NAMALWA (cell line): ENCODE measurements at regions not wholly inside any gene's neighbourhood (a gene's known extent, or its start where the extent isn't known, plus 50 kb on each side); places are given as distances from the start of the nearest gene placed in this dataset.
A peak's percentile ranks its signal among the peaks of the same experiment; 100 is the strongest.
"Not testable (repeated sequence)": the region's sequence is repeated elsewhere in the genome, so short reads cannot be mapped to it uniquely, and the experiment has no call there.

Experiments
- DNase-seq: peaks from one replicate; pipeline ENCODE4 v3.0.0-alpha.2; 2015; ENCODE audit warnings: low spot score

DNA sequence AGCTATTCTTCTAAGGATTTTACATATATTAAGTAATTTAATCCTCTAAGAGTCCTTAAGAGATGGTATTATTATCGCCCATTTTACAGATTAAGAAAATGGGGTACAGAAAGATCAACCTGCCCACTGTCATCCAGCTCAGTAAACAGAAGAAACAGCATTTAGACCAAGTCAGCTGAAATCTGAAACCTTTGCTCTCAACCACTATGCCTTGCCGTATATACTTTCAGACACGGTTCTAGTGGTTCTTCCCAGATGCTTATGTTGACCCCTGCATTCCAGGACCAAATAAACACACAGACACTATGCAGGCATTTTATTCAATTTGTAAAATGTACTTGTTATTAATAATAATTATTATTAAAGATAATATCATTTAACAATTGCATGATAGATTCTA, 854.8 kb downstream of the KCNJ2 start:
- DNase-seq = no peak

DNA sequence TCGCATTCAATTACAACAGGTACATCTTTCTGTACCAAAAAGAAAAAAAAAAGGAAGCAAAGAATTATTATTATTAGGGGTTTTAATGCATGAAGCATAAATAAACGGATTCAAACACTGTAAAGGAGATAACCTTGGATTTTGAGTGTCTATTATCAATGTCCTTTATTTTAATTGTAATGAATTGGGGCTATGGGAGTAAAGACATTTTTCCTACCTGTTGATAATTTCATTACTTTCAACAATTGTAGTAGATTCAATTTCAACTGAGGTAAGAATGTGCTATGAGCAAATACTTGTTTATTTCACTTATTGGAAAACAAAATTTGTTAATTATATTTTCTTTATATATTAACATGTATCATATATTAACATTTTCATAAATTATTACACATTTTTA, 855.6 kb downstream of the KCNJ2 start:
- no peak for DNase-seq

DNA sequence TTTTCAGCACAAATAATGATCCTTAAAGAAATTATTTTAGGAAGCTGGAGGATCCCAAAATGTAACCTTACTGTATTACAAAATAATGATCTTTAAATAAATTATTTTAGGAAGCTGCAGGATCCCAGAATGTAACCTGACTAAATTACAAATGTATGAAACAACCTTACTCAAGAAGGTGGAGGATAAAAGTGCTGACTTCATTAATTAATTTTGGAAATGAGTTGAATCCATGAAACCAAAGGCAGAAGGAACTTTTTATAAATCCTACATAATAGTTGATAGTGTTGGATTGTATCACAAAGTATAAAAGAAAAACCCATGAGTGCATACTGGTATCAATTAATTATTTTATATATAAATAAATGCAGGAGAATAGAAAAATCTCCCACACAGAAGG, 859.9 kb downstream of the KCNJ2 start:
- DNase-seq = no peak

DNA sequence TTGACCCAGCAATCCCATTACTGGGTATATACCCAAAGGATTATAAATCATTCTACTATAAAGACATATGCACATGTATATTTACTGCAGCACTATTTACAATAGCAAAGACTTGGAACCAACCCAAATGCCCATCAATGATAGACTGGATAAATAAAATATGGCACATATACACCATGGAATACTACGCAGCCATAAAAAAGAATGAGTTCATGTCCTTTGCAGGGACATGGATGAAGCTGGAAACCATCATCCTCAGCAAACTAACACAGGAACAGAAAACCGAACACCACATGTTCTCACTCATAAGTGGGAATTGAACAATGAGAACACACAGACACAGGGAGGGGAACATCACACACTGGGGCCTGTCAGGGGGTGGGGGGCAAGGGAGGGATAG, 862.0 kb downstream of the KCNJ2 start:
- not testable (repeated sequence) for DNase-seq

DNA sequence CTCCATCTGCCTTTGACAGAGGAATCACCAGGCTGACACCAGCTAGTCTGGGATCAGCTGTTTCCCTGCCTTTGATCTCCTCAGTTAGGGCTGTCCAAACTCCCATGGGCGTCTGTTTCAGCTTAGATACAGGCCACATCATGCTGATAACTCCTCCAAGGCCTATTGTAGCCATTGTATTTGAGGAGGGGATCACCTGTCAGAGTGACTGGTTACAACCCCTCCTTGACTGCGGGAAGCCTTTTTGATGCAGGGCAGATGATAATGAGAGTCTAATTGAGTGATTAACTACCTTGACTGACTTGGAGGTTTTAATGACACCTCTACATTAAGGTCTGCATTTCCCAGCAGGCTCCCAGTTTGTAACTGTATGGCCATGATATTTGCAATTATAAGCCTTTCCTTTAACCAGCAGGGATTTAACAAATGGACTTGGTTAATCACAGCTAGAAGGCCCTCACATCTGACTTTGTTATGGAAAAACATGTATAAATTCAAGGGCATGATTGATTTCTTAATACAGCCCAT, 863.5 kb downstream of the KCNJ2 start:
- DNase-seq = no peak

DNA sequence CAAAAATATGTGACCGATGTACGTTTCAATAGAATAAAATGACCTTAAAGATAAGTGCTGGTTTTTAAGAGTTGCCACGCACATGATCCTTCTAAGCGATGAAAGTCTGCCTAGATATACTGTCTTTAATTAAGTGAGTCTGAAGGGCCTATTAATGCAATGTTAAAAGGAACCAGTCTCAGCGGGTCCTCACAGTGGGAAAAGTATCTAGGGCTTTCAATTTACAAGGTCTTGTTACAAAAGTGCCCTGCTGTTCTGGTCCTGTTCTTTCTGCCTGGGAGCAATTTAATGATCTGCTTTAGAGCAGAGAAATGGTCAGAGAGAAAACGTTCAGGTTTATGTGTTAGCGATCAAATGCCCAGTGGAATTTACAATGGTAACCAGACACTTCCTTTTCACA, 864.0 kb downstream of the KCNJ2 start:
- no peak for DNase-seq

DNA sequence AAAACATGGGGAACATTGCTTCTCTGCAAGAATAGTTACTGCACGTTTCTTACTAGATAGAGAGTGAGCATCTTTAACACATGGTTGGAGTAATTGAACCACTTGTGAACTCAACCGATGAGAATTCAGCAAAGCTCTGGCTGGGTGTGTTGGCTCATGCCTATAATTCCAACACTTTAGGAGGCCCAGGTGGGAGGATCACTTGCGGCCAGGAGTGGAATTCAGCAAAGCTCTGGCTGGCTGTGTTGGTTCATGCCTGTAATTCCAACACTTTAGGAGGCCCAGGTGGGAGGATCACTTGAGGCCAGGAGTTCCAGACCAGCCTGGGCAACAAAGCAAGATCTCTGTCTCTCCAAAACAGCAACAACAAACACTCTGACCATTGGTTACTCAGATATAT, 865.9 kb downstream of the KCNJ2 start:
- DNase-seq = no peak

DNA sequence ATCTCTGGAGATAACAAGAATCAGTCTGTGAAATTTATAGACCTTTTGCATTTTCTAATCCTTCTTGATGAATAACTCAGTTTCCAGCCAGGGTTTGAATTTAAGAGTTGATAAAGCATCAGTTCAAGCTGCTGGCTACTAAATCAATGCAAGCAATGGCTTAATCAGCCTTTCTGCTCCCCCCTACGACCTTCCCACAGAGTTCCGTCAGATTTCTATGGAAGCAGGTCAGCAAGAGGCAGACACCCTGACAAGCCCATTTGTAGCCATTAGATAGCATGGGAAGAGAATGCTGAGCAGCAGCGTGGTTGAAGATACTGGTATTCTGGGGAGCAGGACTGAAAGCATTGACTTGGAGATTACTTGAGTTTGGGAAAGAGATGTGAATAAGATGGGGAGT, 868.1 kb downstream of the KCNJ2 start:
- DNase-seq = no peak

DNA sequence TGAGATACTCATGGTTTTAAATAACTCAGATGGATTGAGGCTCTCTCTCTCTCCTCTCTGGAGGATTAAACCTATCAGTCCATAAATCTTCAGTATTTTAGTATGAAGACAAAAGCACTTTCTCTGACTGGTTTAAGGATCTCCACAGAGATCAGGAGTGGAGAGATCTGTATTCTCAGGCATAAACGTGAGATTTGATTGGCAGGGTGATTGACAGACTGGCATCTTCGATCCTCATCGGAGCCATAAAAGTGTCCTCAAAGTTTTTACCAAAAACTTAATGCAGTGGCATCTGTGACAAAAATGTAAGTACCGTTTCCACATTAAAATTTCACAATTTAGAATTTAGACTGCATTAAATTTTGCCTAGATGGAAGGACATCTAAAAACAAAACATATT, 870.1 kb downstream of the KCNJ2 start:
- no peak for DNase-seq

DNA sequence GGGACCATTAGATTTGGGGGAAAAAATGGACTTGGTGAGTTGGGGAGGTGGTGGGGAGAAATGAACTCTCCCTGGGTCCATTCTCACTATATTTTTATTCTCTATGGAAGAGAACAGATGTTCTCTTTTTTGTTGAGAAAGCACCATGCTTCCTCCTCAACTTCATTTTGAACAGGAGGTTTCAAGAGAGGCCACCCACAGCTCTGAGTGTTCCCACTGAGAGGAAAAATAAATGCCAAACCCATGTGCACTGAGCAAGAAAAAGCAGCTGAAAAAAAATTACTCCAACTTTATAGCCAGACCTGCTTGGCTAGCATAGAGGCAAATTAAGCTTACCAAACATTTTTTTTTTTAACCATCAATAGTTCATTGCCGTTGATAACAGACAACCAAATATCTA, 883.6 kb downstream of the KCNJ2 start:
- no peak for DNase-seq

DNA sequence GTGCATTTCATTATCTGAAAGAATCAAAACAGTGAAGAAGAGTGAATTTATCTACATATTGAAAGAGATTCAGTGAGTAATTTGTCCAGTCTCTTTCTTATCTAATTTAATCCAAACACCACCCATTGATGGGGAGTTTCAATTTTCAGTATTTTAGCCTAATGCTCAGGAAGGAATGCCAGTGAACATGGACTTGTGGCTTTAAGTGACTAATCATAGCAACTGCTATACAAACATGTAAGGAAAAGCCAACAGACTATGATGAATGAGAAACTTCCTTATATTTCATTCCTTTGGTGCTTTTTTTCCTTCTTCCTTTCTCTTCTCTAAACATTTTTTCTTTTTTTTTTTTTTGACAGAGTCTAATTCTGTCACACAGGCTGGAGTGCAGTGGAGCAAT, 885.8 kb downstream of the KCNJ2 start:
- DNase-seq = no peak

DNA sequence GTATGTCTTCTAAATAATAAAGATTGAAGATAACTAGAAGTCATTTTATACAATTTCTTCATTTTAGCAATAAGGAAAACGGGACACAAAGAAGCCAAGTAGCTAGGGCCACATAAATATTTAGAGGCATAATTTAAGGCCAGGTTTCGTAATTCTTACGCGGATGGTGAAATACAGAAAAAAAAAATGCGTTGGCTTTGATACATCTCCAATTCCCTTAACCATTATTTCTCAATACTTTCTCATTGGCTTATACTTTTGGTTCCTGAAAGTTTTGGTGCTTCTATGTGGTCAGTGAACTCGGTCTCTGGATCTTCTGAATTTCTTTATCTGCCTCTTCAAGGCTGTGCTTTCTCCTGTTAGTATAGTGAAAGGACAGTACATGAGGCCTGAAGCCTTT, 888.1 kb downstream of the KCNJ2 start:
- no peak for DNase-seq

DNA sequence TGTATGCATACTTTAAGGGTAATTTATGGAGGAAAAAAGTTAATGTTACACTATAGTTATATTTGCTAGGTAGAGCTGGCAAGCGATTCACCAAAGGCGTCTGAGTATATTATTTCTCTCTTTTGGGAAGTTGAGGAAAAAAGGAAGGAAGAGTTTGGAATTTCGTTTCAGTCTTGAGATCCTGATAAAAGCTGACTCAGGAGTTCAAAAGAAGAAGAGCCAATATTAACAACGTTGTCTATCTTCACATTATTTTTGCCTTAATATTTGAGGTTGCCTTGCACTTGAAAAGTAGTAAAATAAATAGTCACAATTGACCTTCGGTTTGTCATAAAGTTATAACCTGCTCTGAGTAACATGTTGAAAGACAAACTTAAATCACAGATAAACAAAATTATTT, 888.6 kb downstream of the KCNJ2 start:
- DNase-seq = no peak

DNA sequence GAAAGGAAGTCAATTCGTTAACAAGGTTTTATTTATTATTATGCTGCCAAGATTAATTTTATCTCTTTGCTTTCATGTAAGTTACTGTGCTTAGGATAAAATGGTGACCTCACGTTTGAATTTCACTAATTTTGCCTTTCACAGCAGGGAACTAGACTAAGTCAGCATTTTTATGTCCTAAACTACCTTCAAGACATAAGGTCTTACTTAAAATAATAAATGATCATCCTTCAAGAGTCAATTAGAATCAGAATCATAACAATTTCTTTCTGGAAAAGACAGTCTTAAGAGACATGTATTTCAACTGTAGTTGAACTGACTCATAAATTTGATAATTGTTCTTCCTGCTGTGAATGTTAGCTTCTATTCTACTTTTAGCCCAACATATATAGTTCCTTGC, 893.8 kb downstream of the KCNJ2 start:
- DNase-seq = no peak

DNA sequence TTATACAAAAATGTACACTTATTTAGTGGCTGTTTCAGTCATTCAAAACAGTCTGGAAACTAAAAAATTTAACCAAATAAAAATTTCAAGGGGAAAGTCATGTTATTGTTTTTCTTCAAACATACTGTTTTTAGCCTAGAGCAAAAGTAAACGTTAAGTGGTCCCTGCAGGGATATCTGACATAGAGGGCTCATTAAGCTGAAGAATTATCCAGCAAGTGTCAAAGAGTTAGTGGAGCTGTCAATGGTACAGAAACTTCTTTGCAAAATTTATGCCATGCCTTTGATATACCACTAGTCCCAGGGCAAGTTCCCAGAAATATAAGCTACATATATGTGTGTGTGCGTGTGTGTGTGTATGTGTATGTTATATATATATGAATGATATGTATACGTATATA, 894.2 kb downstream of the KCNJ2 start:
- DNase-seq = no peak

DNA sequence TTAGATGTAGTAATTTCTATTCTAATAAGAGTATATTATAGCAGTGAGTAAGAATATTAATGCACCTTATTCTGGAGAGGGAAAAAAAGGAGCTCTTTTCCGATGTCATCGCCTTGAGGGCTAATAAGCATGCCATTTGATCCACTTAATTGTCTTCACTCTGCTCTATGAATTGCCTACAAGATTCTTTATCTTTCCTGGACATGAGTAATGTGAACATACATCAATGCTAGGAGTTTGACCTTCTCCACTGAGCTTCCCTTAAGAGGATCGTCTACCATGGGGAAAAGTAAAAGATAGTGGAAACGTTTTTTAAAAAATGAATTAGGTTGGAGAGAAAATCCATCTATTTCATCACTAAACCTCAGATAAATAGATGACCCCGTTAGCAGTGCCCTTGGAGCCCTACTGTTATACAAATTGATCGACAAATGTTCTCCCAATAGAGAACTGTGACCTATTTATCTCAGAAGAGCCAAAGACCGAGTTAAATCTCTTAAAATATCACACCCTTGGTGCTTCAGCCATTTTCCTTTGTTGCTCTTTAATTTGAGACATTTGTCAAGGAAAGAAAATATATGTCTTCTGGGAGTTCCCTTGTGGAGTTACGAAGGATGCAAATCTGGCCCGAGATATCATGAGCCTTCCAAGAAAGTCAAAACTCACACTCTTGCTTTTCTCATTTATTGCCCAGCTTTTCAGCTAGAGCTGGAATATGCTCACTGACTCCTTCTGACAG, 898.5 kb downstream of the KCNJ2 start:
- DNase-seq = no peak

DNA sequence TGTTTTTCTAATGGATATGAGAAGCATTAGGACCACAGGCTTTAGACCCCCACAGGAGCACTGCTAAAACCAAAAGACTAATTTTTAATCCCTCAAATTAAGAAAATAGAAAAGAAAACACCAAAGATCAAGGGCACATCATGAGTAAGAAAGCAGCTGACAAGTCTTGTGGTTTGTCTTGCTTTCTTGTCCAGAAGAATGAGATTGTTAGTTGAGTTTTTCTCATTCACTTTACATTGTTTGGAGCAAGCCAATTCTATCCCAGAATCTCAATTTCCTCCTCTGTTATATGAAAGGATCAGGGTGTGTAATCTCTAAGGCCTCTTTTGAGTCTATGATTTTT, 899.0 kb downstream of the KCNJ2 start:
- no peak for DNase-seq

DNA sequence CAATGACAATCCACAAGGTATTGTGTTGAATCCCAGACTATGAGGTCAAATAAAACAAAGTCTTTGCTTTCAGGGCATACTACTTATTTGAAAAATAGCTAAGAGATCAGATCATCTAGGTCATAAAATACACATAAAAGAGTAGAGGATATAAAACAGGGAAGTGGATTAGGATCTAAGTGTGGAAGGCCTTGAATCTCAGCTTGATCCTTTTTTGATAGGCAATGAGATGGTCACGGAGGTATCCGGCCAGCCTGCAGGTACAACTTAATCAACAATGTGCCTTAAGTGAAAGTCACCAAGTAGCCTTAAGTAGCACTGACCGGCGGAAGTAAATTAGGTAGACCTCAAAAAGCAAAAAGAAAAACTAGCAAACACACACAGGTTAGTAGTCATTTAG, 901.7 kb downstream of the KCNJ2 start:
- no peak for DNase-seq

DNA sequence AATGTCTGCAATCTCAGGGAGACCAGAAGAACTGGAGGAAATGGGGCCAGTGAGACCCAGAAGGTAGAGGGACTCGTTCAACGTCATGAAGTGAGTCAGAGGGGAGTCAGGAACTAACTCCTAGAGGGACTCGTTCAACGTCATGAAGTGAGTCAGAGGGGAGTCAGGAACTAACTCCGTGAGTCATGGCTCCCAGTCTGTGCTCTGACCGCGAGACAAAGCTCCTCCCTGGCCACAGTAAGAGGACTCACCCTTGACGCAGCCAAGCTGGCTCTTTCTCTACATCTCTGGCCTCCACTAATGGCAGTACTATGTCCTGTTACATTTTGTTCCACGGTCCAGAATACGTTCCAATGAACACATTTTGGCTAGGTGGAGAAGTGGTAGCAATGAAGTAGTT, 902.5 kb downstream of the KCNJ2 start:
- no peak for DNase-seq

DNA sequence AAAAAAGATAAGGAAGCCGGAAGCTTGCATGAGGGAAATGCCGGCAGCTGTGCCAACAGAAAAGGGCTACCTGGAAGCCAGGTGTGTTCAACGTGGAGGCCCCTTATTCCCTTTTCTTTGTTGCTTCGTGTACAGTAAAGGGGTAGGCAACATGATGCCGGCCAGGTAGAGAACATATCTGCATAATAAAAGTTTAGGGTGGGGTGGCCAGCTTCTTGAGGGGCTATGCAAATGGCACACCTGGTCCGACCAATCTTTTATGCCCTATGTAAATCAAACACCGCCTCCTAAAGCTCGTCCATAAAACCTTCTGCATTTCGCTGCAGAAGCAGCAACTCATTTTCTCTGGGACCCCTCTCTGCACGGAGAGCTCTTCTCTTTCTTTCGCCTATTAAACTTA, 911.6 kb downstream of the KCNJ2 start:
- DNase-seq = no peak

DNA sequence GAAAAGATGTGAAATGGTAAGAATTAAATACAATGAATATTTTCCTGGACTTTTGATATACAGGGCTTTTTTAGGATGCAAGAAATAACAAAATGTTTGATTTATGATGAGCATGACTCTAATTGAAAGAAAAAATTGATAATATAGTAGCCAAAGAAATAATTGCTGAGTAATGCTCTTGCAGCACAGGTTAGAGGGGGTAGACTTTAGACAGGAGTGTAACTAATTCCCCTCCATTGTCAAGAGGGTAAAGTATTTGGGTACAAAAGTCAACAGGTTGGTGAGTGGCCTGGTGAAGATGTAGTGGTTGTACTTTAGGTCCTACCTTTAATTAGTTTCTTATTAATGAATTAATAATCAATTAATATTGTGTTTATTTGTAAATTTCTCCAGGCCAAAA, 912.3 kb downstream of the KCNJ2 start:
- no peak for DNase-seq

DNA sequence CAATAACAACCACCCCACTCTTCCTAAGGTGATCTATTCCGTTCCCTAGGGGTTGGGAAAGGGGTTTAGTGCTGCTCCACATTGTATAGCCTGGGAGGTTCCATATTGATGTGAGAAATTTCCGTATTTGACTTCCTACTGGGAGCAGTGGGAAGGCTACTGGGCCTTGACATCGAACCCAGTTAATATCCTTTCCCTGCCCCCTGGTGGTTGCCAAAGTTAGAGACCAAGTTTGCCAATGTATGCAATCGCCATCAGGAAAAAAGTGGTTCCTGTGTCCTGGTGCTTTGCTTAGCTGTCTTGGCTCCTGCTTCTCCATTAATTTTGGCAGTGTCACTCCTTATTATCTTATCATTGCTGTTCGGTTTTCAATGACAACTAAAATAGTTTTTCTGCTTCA, 914.9 kb downstream of the KCNJ2 start:
- peak; percentile 53 for DNase-seq

DNA sequence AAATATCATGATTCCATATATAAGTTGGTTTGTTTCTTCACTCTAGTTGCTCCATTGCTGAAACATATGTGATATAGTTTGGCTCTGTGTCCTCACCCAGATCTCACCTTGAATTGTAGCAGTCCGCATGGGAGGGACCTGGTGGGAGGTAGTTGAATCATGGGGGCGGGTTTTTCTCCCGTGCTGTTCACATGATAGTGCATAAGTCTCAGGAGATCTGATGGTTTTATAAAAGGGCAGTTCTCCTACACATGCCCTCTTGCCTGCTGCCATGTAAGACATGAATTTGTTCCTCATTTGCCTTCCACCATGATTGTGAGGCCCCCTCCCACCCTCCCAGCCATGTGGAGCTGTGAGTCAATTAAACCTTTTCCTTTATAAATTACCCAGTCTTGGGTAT, 915.5 kb downstream of the KCNJ2 start:
- no peak for DNase-seq

DNA sequence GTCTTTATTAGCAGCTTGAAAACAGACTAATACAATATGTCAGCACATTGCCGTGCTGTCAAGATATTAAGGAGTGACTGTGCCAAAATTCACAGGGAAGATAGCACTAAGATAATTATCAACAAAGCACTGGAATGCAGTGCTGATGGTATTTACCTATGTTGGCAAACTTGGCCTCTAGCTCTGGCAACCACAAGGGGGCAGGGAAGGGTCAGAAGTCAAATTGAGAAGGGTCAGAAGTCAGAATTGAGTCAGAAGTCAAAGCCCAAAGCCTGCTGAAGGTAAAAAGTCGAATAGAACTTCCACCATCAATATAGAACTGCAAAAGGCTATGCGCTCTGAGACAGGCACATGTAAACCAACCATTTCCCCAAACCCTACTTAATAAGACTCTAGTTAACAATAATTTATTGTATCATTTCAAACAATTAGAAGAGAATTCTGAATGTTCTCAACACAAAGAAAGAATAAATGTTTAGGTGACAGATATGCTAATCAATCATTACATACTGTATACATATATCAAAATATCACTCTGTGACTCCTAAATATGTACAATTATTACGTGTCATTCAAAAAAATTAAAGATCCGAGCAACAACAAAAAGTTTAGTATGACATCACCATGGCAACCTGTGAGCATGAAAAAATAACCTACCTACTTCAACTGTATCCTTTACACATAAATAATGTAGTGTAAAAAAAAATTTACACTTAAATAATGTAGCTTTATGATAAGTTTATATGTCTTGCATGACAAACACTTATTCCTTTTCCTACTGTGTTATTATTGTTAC, 916.1 kb downstream of the KCNJ2 start:
- DNase-seq = peak; percentile 58
